Testis (tissue), 2 donors: ENCODE measurements at regions not wholly inside any gene's neighbourhood (a gene's known extent, or its start where the extent isn't known, plus 50 kb on each side); places are given as distances from the start of the nearest gene placed in this dataset.
"Not testable (repeated sequence)": the region's sequence is repeated elsewhere in the genome, so short reads cannot be mapped to it uniquely, and the experiment has no call there.

Experiments
- DNase-seq: peaks from one replicate; pipeline ENCODE4 v3.0.0-alpha.2; 2019
- H3K27ac ChIP-seq, 2 donors: fragments of 200-600 bp; sonication (generic); one replicate each; pipeline ENCODE4 v1.5.1; 2019
- H3K27me3 ChIP-seq: fragments of 200-600 bp; sonication (generic); one replicate; pipeline ENCODE4 v1.5.1; 2019
- H3K36me3 ChIP-seq: fragments of 200-600 bp; sonication (generic); one replicate; pipeline ENCODE4 v1.5.1; 2017; ENCODE audit warnings: low read depth; ENCODE audit errors: missing control alignments
- H3K4me1 ChIP-seq: fragments of 200-600 bp; sonication (generic); one replicate; pipeline ENCODE4 v1.5.1; 2019
- H3K4me3 ChIP-seq, 2 donors: fragments of 200-600 bp; sonication (generic); one replicate each; pipeline ENCODE4 v1.5.1; 2017 to 2019
- H3K9me3 ChIP-seq: fragments of 200-600 bp; sonication (generic); one replicate; pipeline ENCODE4 v1.5.1; 2017
- WGBS, 2 donors: methylation state at CpG; one replicate each; pipeline ENCODE4 v1.1.5; 2018; 5-methylcytosine and 5-hydroxymethylcytosine counted together
- intact Hi-C: fragments of 100-400 bp; cut with DNase I; formaldehyde crosslinking; loops from one replicate; pipeline ENCODE4 v1.15.1; 2023; ENCODE audit warnings: low total_unique reads

DNA sequence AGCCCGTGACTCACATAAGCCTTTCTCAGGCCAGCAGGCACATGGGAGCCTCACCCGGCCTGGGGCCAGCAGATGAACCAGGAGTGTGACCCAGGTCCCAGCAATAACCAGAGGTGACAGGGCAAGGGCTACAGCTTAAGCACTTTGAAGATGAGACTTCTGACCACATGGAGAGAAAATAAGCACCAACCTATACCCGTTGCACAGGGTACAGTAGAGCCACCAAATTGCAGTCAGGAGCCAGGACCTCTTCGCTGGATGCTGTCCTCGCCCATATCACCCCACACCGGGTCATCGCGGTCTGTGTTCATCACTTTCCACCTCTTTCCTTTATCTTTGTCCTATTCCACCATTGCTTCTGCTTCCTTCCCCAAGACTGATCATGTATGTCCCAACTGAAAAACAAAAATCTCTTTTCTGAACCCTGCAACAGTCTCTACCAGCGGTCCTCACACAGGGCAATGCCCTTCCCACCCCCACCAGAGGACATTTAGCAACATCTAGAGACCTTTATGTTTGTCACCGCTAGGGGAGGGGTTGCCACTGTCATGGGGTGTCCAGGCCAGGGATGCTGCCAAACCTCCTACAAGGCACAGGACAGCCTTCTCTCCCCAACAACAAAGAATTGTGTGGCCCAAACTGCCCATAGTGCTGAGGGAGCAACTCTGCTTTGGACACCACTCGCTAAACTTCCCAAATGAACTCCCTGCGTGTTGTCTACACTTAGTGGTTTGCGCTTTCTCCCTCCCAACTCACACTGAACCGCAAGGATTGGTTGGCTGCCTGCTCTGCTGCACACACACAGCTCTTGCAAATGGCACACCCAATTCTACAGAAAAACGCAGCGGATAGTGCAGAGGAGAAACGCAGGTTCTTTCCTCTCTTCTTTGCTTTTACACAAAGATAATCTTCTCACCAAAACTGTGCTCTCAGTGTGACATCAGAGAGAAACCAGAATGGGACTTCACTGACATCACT is 219.4 kb upstream of the FRG1 start:
- H3K4me3 ChIP-seq: peak overlapping the region in 1 of 2 donors; percentile 10
- H3K27ac ChIP-seq, H3K27me3 ChIP-seq, H3K9me3 ChIP-seq, H3K4me1 ChIP-seq, H3K36me3 ChIP-seq, DNase-seq, intact Hi-C loops: not testable (repeated sequence)
- WGBS, 2 donors: 59 to 76% methylated on average over 16 to 17 of the region's 17 CpGs

DNA sequence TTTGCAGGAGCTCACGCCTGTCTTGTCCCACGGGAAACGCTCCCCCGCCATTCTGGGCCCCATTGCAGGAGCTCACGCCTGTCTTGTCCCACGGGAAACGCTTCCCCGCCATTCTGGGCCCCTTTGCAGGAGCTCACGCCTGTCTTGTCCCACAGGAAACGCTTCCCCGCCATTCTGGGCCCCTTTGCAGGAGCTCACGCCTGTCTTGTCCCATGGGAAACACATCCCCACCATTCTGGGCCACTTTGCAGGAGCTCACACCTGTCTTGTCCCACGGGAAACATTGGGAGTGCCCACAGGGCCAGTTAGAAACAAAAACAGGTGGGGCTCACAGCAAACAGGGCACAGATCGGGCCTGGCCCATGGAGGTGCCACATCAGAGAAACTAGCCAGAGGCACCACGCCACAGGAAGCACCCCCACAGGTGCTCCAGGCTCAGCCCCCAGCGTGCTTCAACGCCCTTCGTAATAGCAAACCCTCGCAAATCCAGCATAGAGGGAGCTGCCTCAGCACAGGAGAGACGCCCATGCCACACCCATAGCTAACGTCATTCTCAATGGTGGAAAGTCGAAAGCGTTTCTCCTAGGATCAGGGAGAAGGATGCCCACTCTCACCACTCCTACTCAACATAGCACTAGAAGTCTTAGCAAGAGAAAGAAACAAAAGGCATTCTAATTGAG is 218.2 kb upstream of the FRG1 start:
- H3K4me1 ChIP-seq, H3K27me3 ChIP-seq, H3K36me3 ChIP-seq, H3K9me3 ChIP-seq, H3K27ac ChIP-seq, intact Hi-C loops: not testable (repeated sequence)
- H3K4me3 ChIP-seq: peak overlapping the region in 1 of 2 donors; percentile 10
- DNase-seq: peak; percentile 67
- 68 to 75% methylated on average over 4 to 19 of the region's 23 CpGs for WGBS, 2 donors

- H3K27me3 ChIP-seq, H3K4me1 ChIP-seq, intact Hi-C loops, DNase-seq, H3K36me3 ChIP-seq, H3K9me3 ChIP-seq, H3K27ac ChIP-seq, H3K4me3 ChIP-seq: not testable (repeated sequence)
- 81 to 87% methylated on average over 4 of the region's 6 CpGs for whole genome bisulfite sequencing, 2 donors
Measured at GRCh38 chr4:189727982-189728638, 212.6 kb upstream of the FRG1 start.

- H3K4me1 ChIP-seq, H3K9me3 ChIP-seq, H3K27ac ChIP-seq, intact Hi-C loops, DNase-seq, H3K27me3 ChIP-seq, H3K36me3 ChIP-seq, H3K4me3 ChIP-seq: not testable (repeated sequence)
- 83 to 87% methylated on average over 10 of the region's 10 CpGs for WGBS, 2 donors
Measured at GRCh38 chr4:189731989-189732388, 208.7 kb upstream of the FRG1 start.

DNA sequence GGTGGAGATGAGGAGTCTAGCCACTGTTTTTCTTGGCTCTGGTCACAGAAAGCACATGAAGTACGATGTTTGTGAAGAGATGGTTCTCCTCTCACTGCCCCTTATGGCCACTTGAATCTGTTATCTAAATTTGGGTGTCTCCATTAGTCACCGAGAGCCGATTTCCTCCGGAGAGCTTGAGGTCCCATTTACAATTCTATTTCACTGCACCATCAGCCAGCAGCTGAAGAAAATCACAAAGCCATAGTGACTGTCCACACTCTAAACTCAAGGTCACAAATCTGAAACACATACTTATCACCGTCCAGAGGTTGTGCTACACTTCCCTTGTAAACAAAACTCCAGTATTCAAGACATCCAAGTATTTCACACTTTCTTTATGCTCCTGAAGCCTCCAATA is 207.2 kb upstream of the FRG1 start:
- H3K4me3 ChIP-seq, intact Hi-C loops, H3K27ac ChIP-seq, H3K9me3 ChIP-seq, H3K36me3 ChIP-seq, H3K27me3 ChIP-seq, DNase-seq, H3K4me1 ChIP-seq: not testable (repeated sequence)
- WGBS, 2 donors: 49 to 56% methylated on average over 5 of the region's 5 CpGs

- H3K4me1 ChIP-seq, DNase-seq, H3K9me3 ChIP-seq, H3K27me3 ChIP-seq, H3K4me3 ChIP-seq, intact Hi-C loops, H3K36me3 ChIP-seq: not testable (repeated sequence)
- H3K27ac ChIP-seq: peak overlapping the region; percentile 21 to 78
- WGBS, 2 donors: 34 to 38% methylated on average over 2 of the region's 2 CpGs
Measured at GRCh38 chr4:189734648-189735267, 205.9 kb upstream of the FRG1 start.

DNA sequence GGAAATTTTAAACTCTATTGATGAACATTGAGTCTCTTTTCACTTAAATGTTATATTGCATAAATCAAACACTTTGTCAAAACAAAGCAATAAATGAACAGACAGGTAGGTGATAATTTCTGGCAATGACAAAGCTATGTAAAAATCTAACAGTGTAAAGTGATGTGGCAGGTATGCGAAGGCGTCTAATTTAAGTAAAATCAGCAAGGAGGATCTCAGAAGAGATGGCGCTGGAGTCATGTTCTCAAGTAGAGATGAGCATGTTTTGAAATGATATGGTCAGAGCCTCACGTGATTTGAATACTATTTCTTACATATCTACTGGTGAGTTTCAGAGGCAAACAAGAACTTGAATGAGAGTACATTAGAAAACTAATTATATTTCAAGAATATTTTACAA is 204.0 kb upstream of the FRG1 start:
- H3K4me1 ChIP-seq, H3K27ac ChIP-seq, intact Hi-C loops, DNase-seq, H3K4me3 ChIP-seq, H3K27me3 ChIP-seq, H3K36me3 ChIP-seq, H3K9me3 ChIP-seq: not testable (repeated sequence)
- WGBS, 2 donors: 91% methylated on average over 4 of the region's 4 CpGs

DNA sequence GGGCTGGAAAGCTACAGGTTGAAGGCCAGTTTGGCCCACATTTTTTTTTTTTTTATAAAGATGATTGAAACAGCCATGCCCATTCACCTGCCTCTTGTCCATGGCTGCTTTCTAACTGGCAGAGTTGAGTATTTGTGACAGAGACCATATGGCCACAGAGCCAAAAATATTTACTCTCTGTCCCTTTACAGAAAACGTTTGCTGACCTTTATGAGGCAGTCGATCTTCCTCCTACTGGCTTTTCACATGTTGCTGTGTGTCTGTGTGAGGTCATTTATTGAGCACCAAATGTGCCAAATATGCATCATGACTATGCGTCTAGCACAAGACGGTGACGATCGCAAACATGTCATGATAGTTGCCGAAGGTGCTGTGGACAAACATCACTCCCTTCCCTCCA is 200.6 kb upstream of the FRG1 start:
- H3K4me1 ChIP-seq, H3K27me3 ChIP-seq, intact Hi-C loops, H3K4me3 ChIP-seq, H3K36me3 ChIP-seq, DNase-seq, H3K27ac ChIP-seq, H3K9me3 ChIP-seq: not testable (repeated sequence)
- WGBS, 2 donors: 39 to 44% methylated on average over 7 of the region's 7 CpGs
